SK-N-SH treated with all-trans-retinoic acid at 6 μM for 48 hours (cell line): ENCODE measurements at regions not wholly inside any gene's neighbourhood (a gene's known extent, or its start where the extent isn't known, plus 50 kb on each side); places are given as distances from the start of the nearest gene placed in this dataset.

Experiments
- ARNTL ChIP-seq: fragments of 450-650 bp; formaldehyde crosslinking; IDR thresholded peaks from 2 replicates; pipeline ENCODE4 v1.5.0; 2020; ENCODE audit warnings: low read depth, mild to moderate bottlenecking, moderate library complexity, borderline replicate concordance
- CSDC2 ChIP-seq: fragments of 250-450 bp; sonication (Bioruptor Pico); IDR thresholded peaks from 2 replicates; pipeline ENCODE4 v1.5.0; 2020; ENCODE audit warnings: mild to moderate bottlenecking, moderate library complexity
- CSRNP3 ChIP-seq: fragments of 250-450 bp; sonication (Bioruptor Pico); IDR thresholded peaks from 2 replicates; pipeline ENCODE4 v1.5.1; 2021; ENCODE audit warnings: mild to moderate bottlenecking, moderate library complexity
- OSR1 ChIP-seq: fragments of 250-450 bp; sonication (Bioruptor Pico); IDR thresholded peaks from 2 replicates; pipeline ENCODE4 v1.8.0; 2022; ENCODE audit warnings: moderate library complexity, mild to moderate bottlenecking, inconsistent platforms
- PATZ1 ChIP-seq: fragments of 250-450 bp; sonication (Bioruptor Pico); IDR thresholded peaks from 2 replicates; pipeline ENCODE4 v1.8.0; 2020; ENCODE audit warnings: mild to moderate bottlenecking, moderate library complexity, borderline replicate concordance
- TCF4 ChIP-seq: fragments of 250-450 bp; sonication (Bioruptor Pico); IDR thresholded peaks from 2 replicates; pipeline ENCODE4 v1.8.0; 2021; ENCODE audit warnings: mild to moderate bottlenecking, moderate library complexity, borderline replicate concordance
- TOX ChIP-seq: fragments of 250-450 bp; sonication (Bioruptor Pico); IDR thresholded peaks from 2 replicates; pipeline ENCODE4 v1.8.0; 2021; ENCODE audit warnings: mild to moderate bottlenecking, moderate library complexity, borderline replicate concordance
- ZFP3 ChIP-seq: fragments of 250-450 bp; sonication (Bioruptor Pico); IDR thresholded peaks from 2 replicates; pipeline ENCODE4 v1.5.0; 2020; ENCODE audit warnings: mild to moderate bottlenecking, moderate library complexity
- ZFP30 ChIP-seq: fragments of 450-650 bp; formaldehyde crosslinking; IDR thresholded peaks from 2 replicates; pipeline ENCODE4 v1.5.0; 2022; ENCODE audit warnings: mild to moderate bottlenecking, moderate library complexity
- ZNF565 ChIP-seq: fragments of 450-650 bp; formaldehyde crosslinking; conservative IDR thresholded peaks from 2 replicates; pipeline ENCODE4 v1.5.0; 2020; ENCODE audit warnings: low read depth, mild to moderate bottlenecking, moderate library complexity
- TF ChIP-seq, protein P1 (sequence below): fragments of 250-450 bp; sonication (Bioruptor Pico); IDR thresholded peaks from 2 replicates; pipeline ENCODE4 v1.5.0; 2020; ENCODE audit warnings: mild to moderate bottlenecking, moderate library complexity
- TF ChIP-seq, protein P2 (sequence below): fragments of 250-450 bp; sonication (Bioruptor Pico); IDR thresholded peaks from 2 replicates; pipeline ENCODE4 v1.5.1; 2020; ENCODE audit warnings: low read depth, mild to moderate bottlenecking, moderate library complexity
- TF ChIP-seq, protein P3 (sequence below): fragments of 250-450 bp; sonication (Bioruptor Pico); IDR thresholded peaks from 2 replicates; pipeline ENCODE4 v1.8.0; 2021; ENCODE audit warnings: low read depth, mild to moderate bottlenecking, moderate library complexity, borderline replicate concordance

DNA sequence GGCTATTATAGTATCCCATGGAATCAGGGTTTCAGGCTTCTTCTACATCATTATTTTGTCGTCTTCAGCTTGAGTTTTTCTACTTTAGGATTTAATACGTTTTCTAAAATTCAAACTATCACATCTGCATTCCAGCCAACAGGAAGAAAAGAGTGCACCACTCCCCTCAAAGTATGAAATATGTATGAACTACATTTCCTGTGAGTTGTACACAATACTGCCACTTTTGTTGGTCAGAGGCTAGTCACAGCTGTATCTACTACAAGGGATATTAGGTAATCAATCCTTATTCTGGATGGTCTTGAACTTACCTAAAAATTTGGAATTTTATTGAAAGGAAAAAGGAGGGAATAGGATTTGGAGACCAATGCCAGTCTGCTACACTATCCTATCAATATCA, 235.6 kb upstream of the TBX18 start:
- TF ChIP-seq PATZ1 (no peak), TOX (CRISPR knock-in tag) (no peak), OSR1 (CRISPR knock-in tag) (no peak), TCF4 (no peak), CSRNP3 (CRISPR knock-in tag) (no peak), CSDC2 (no peak), ZFP3 (no peak), ZNF565 (CRISPR knock-in tag) (no peak), ZFP30 (CRISPR knock-in tag) (no peak), ARNTL (CRISPR knock-in tag) (no peak)
- TF ChIP-seq, protein P1, sequence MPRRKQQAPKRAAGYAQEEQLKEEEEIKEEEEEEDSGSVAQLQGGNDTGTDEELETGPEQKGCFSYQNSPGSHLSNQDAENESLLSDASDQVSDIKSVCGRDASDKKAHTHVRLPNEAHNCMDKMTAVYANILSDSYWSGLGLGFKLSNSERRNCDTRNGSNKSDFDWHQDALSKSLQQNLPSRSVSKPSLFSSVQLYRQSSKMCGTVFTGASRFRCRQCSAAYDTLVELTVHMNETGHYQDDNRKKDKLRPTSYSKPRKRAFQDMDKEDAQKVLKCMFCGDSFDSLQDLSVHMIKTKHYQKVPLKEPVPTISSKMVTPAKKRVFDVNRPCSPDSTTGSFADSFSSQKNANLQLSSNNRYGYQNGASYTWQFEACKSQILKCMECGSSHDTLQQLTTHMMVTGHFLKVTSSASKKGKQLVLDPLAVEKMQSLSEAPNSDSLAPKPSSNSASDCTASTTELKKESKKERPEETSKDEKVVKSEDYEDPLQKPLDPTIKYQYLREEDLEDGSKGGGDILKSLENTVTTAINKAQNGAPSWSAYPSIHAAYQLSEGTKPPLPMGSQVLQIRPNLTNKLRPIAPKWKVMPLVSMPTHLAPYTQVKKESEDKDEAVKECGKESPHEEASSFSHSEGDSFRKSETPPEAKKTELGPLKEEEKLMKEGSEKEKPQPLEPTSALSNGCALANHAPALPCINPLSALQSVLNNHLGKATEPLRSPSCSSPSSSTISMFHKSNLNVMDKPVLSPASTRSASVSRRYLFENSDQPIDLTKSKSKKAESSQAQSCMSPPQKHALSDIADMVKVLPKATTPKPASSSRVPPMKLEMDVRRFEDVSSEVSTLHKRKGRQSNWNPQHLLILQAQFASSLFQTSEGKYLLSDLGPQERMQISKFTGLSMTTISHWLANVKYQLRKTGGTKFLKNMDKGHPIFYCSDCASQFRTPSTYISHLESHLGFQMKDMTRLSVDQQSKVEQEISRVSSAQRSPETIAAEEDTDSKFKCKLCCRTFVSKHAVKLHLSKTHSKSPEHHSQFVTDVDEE (CRISPR knock-in tag), result no peak
- TF ChIP-seq, protein P2, sequence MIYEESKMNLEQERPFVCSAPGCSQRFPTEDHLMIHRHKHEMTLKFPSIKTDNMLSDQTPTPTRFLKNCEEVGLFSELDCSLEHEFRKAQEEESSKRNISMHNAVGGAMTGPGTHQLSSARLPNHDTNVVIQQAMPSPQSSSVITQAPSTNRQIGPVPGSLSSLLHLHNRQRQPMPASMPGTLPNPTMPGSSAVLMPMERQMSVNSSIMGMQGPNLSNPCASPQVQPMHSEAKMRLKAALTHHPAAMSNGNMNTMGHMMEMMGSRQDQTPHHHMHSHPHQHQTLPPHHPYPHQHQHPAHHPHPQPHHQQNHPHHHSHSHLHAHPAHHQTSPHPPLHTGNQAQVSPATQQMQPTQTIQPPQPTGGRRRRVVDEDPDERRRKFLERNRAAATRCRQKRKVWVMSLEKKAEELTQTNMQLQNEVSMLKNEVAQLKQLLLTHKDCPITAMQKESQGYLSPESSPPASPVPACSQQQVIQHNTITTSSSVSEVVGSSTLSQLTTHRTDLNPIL (CRISPR knock-in tag), result no peak
- TF ChIP-seq, protein P3, sequence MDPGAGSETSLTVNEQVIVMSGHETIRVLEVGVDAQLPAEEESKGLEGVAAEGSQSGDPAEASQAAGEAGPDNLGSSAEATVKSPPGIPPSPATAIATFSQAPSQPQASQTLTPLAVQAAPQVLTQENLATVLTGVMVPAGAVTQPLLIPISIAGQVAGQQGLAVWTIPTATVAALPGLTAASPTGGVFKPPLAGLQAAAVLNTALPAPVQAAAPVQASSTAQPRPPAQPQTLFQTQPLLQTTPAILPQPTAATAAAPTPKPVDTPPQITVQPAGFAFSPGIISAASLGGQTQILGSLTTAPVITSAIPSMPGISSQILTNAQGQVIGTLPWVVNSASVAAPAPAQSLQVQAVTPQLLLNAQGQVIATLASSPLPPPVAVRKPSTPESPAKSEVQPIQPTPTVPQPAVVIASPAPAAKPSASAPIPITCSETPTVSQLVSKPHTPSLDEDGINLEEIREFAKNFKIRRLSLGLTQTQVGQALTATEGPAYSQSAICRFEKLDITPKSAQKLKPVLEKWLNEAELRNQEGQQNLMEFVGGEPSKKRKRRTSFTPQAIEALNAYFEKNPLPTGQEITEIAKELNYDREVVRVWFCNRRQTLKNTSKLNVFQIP (CRISPR knock-in tag), result no peak
